Glomerular endothelial cell (primary cell): ENCODE measurements at regions not wholly inside any gene's neighbourhood (a gene's known extent, or its start where the extent isn't known, plus 50 kb on each side); places are given as distances from the start of the nearest gene placed in this dataset.
A peak's percentile ranks its signal among the peaks of the same experiment; 100 is the strongest.

Source experiments
- DNase-seq: peaks from one replicate; pipeline ENCODE4 v3.0.0-alpha.2; 2011; ENCODE audit warnings: low read depth, low spot score; ENCODE audit errors: extremely low read depth

GRCh38 chr1:99152132-99152531 lies 112.2 kb upstream of the PLPPR4 start:
- no peak for DNase-seq

GRCh38 chr1:99163671-99164070 lies 100.6 kb upstream of the PLPPR4 start:
- DNase-seq, result no peak

- DNase-seq, result no peak
Observed at GRCh38 chr1:99170516-99170915, 93.8 kb upstream of the PLPPR4 start.

- no peak for DNase-seq
Observed at GRCh38 chr1:99171184-99171813, 93.0 kb upstream of the PLPPR4 start.

GRCh38 chr1:99173282-99173681 lies 91.0 kb upstream of the PLPPR4 start:
- DNase-seq, result no peak

GRCh38 chr1:99173900-99174299 lies 90.4 kb upstream of the PLPPR4 start:
- no peak for DNase-seq

GRCh38 chr1:99176753-99177152 lies 87.5 kb upstream of the PLPPR4 start:
- no peak for DNase-seq

- DNase-seq, result no peak
Observed at GRCh38 chr1:99177465-99177864, 86.8 kb upstream of the PLPPR4 start.

GRCh38 chr1:99180343-99180808 lies 83.9 kb upstream of the PLPPR4 start:
- peak; percentile 72 for DNase-seq

- no peak for DNase-seq
Observed at GRCh38 chr1:99180915-99181314, 83.4 kb upstream of the PLPPR4 start.

- no peak for DNase-seq
Observed at GRCh38 chr1:99181892-99182291, 82.4 kb upstream of the PLPPR4 start.

- no peak for DNase-seq
Observed at GRCh38 chr1:99185196-99185595, 79.1 kb upstream of the PLPPR4 start.

- DNase-seq, result no peak
Observed at GRCh38 chr1:99193431-99193830, 70.9 kb upstream of the PLPPR4 start.

- no peak for DNase-seq
Observed at GRCh38 chr1:99198393-99198792, 65.9 kb upstream of the PLPPR4 start.

GRCh38 chr1:99207216-99207615 lies 57.1 kb upstream of the PLPPR4 start:
- no peak for DNase-seq
